ENCODE measurements at regions not wholly inside any gene's neighbourhood (a gene's known extent, or its start where the extent isn't known, plus 50 kb on each side); places are given as distances from the start of the nearest gene placed in this dataset.

GRCh38 chr10:84581976-84582375 lies 253.6 kb downstream of the CCSER2 start (continued):
- TF ChIP-seq TCF7 (CRISPR knock-in tag; IDR thresholded peaks at IDR 0.05; ENCODE audit: low read depth) (no peak), USF1 (CRISPR knock-in tag; IDR thresholded peaks at IDR 0.05) (no peak), KAT7 (CRISPR knock-in tag; IDR thresholded peaks at IDR 0.05; ENCODE audit: borderline replicate concordance) (no peak), NFE2L1 (CRISPR knock-in tag; IDR thresholded peaks at IDR 0.05) (no peak), E2F1 (CRISPR knock-in tag; IDR thresholded peaks at IDR 0.05) (no peak), RELA (CRISPR knock-in tag; IDR thresholded peaks at IDR 0.05; ENCODE audit: borderline replicate concordance) (no peak), ZNF425 (CRISPR knock-in tag; conservative IDR thresholded peaks at IDR 0.05) (no peak), FOXK1 (CRISPR knock-in tag; IDR thresholded peaks at IDR 0.05) (no peak), MYBL2 (CRISPR knock-in tag; IDR thresholded peaks at IDR 0.05) (no peak), E2F5 (CRISPR knock-in tag; IDR thresholded peaks at IDR 0.05) (no peak), USF2 (CRISPR knock-in tag; IDR thresholded peaks at IDR 0.05) (no peak)

GRCh38 chr10:84583501-84583900 lies 255.1 kb downstream of the CCSER2 start:
- CTCF ChIA-PET, result interaction anchor here (1.0 to 2.7 kb wide), 5 partner anchors 10 to 43 kb away, joined by 3 to 13 read pairs (median 7); no protein-coding TSS in a partner anchor
- Mint-ChIP-seq H3K36me3 (no peaks in the 10 kb centered on the region), H3K9me3 (no peaks in the 10 kb centered on the region), H3K4me3 (no peak overlapping the region), H3K27ac (no peak overlapping the region), H3K27me3 (ENCODE audit: low read depth) (peaks cover 14% of the 10 kb centered on the region; the same call in 1 of the 2 replicates), H3K4me1 (peaks cover 31% of the 10 kb centered on the region)
- TF ChIP-seq CDX4 (CRISPR knock-in tag; IDR thresholded peaks at IDR 0.05; ENCODE audit: borderline replicate concordance), result no peak
- POLR2A ChIA-PET, result no interaction called here
- ATAC-seq (peak; percentile 15; the same call in 1 of the 2 replicates), DNase-seq (ENCODE audit: low spot score) (no peak)

- no peak overlapping the region for H3K27ac Mint-ChIP-seq
- peaks cover 31% of the 10 kb centered on the region for H3K4me1 Mint-ChIP-seq
- TF ChIP-seq SOX15 (CRISPR knock-in tag; IDR thresholded peaks at IDR 0.05) (no peak), ZNF423 (CRISPR knock-in tag; IDR thresholded peaks at IDR 0.05) (0 out of 2 replicates have a peak, but pooled peaks have one; percentile 20)
- ChIA-PET POLR2A (interaction anchor here (0.6 to 1.0 kb wide), 2 partner anchors 9 to 47 kb away, joined by 3 read pairs; no protein-coding TSS in a partner anchor), CTCF (interaction anchor here (0.6 to 4.1 kb wide), 7 partner anchors 14 to 320 kb away, joined by 4 to 20 read pairs (median 6); no protein-coding TSS in a partner anchor)
- peaks cover 19% of the 10 kb centered on the region for H3K27me3 Mint-ChIP-seq (ENCODE audit: low read depth)
- H3K9me3 Mint-ChIP-seq, result no peaks in the 10 kb centered on the region
- DNase-seq (ENCODE audit: low spot score), result no peak
- ATAC-seq, result peak; percentile 76
- no peaks in the 10 kb centered on the region for H3K36me3 Mint-ChIP-seq
- 0 out of 2 replicates have a peak overlapping the region, but pooled peaks have one; percentile 0 for H3K4me3 Mint-ChIP-seq
These were observed 259.4 kb downstream of the CCSER2 start for GRCh38 chr10:84587789-84588188.

Measured in WTC11 (cell line).